Esophagus (tissue), 2 donors: ENCODE measurements at regions not wholly inside any gene's neighbourhood (a gene's known extent, or its start where the extent isn't known, plus 50 kb on each side); places are given as distances from the start of the nearest gene placed in this dataset.
A peak's percentile ranks its signal among the peaks of the same experiment; 100 is the strongest.

Experiments
- H3K27ac ChIP-seq, 2 donors: one replicate each; pipeline ENCODE4 v1.5.1; 2013; ENCODE audit warnings: low read depth in 2 of 2, mild to moderate bottlenecking in 2 of 2, inconsistent platforms in 1 of 2, low read length in 1 of 2, moderate library complexity in 1 of 2
- H3K27me3 ChIP-seq, 2 donors: one replicate each; pipeline ENCODE4 v1.6.1; 2013; ENCODE audit warnings: low read length in 2 of 2, control low read depth in 1 of 2, mild to moderate bottlenecking in 1 of 2; ENCODE audit not compliant: insufficient read depth in 2 of 2, control insufficient read depth in 1 of 2
- H3K36me3 ChIP-seq, 2 donors: one replicate each; pipeline ENCODE4 v1.6.1; 2013; ENCODE audit warnings: low read length in 1 of 2; ENCODE audit not compliant: control insufficient read depth in 2 of 2, insufficient read depth in 2 of 2
- H3K4me1 ChIP-seq, 2 donors: one replicate each; pipeline ENCODE4 v1.6.1; 2013; ENCODE audit warnings: low read length in 1 of 2; ENCODE audit not compliant: control insufficient read depth in 2 of 2, insufficient read depth in 2 of 2
- H3K4me3 ChIP-seq, 2 donors: one replicate each; pipeline ENCODE4 v1.5.1; 2013; ENCODE audit warnings: low read length in 2 of 2, mild to moderate bottlenecking in 2 of 2, low read depth in 1 of 2, moderate library complexity in 1 of 2
- H3K9me3 ChIP-seq, 2 donors: one replicate each; pipeline ENCODE4 v1.6.1; 2013; ENCODE audit warnings: mild to moderate bottlenecking in 2 of 2, low read depth in 1 of 2, low read length in 1 of 2, moderate library complexity in 1 of 2; ENCODE audit not compliant: control insufficient read depth in 2 of 2, insufficient read depth in 1 of 2
- WGBS, 2 donors: extraction: QIAGEN DNeasy Blood & Tissue Kit; methylation state at CpG; one replicate each; pipeline ENCODE4 v1.1.7; 2013; 5-methylcytosine and 5-hydroxymethylcytosine counted together
- donor health status: healthy with polysubstance abuse.
- donor health status: Bipolar disorder and iron deficiency.

GRCh38 chr1:244264163-244264562 is 187.5 kb downstream of the ADSS2 start:
- Histone ChIP-seq H3K36me3 (no peaks in the 10 kb centered on the region), H3K27me3 (no peaks in the 10 kb centered on the region), H3K4me1 (no peaks in the 10 kb centered on the region), H3K4me3 (no peak overlapping the region), H3K9me3 (no peaks in the 10 kb centered on the region), H3K27ac (no peak overlapping the region)
- WGBS, 2 donors: 80 to 89% methylated on average over 3 of the region's 3 CpGs

GRCh38 chr1:244265507-244265906 is 186.2 kb downstream of the ADSS2 start:
- WGBS, 2 donors: 94% methylated on average over 2 of the region's 2 CpGs
- no peaks in the 10 kb centered on the region for H3K27me3 ChIP-seq
- H3K27ac ChIP-seq: no peak overlapping the region
- no peaks in the 10 kb centered on the region for H3K9me3 ChIP-seq
- H3K36me3 ChIP-seq: no peaks in the 10 kb centered on the region
- H3K4me1 ChIP-seq: no peaks in the 10 kb centered on the region
- H3K4me3 ChIP-seq: no peak overlapping the region

- 82 to 90% methylated on average over 15 of the region's 15 CpGs for WGBS, 2 donors
- H3K27ac ChIP-seq: no peak overlapping the region
- no peaks in the 10 kb centered on the region for H3K9me3 ChIP-seq
- no peak overlapping the region for H3K4me3 ChIP-seq
- no peaks in the 10 kb centered on the region for H3K4me1 ChIP-seq
- no peaks in the 10 kb centered on the region for H3K36me3 ChIP-seq
- no peaks in the 10 kb centered on the region for H3K27me3 ChIP-seq
Observed at GRCh38 chr1:244269169-244269568, 182.5 kb downstream of the ADSS2 start.

- Histone ChIP-seq H3K4me1 (no peaks in the 10 kb centered on the region), H3K4me3 (no peak overlapping the region), H3K9me3 (no peaks in the 10 kb centered on the region), H3K36me3 (no peaks in the 10 kb centered on the region), H3K27me3 (no peaks in the 10 kb centered on the region), H3K27ac (no peak overlapping the region)
- WGBS, 2 donors: 93 to 95% methylated on average over 3 of the region's 3 CpGs
Observed at GRCh38 chr1:244271004-244271403, 180.7 kb downstream of the ADSS2 start.

- H3K36me3 ChIP-seq: no peaks in the 10 kb centered on the region
- H3K9me3 ChIP-seq: no peaks in the 10 kb centered on the region
- no peaks in the 10 kb centered on the region for H3K4me1 ChIP-seq
- H3K27me3 ChIP-seq: no peaks in the 10 kb centered on the region
- no peak overlapping the region for H3K27ac ChIP-seq
- 89 to 91% methylated on average over 15 of the region's 15 CpGs for WGBS, 2 donors
- H3K4me3 ChIP-seq: no peak overlapping the region
Observed at GRCh38 chr1:244271691-244272308, 179.9 kb downstream of the ADSS2 start.

GRCh38 chr1:244272471-244273261 is 179.0 kb downstream of the ADSS2 start:
- Histone ChIP-seq H3K4me3 (no peak overlapping the region), H3K27me3 (no peaks in the 10 kb centered on the region), H3K36me3 (no peaks in the 10 kb centered on the region), H3K27ac (no peak overlapping the region), H3K4me1 (no peaks in the 10 kb centered on the region), H3K9me3 (no peaks in the 10 kb centered on the region)
- WGBS, 2 donors: 50 to 58% methylated on average over 9 of the region's 9 CpGs

GRCh38 chr1:244273262-244273844 is 178.4 kb downstream of the ADSS2 start:
- Histone ChIP-seq H3K36me3 (no peaks in the 10 kb centered on the region), H3K9me3 (no peaks in the 10 kb centered on the region), H3K4me1 (no peaks in the 10 kb centered on the region), H3K27ac (peak overlapping the region in 1 of 2 donors; percentile 37), H3K27me3 (no peaks in the 10 kb centered on the region), H3K4me3 (no peak overlapping the region)
- 24 to 34% methylated on average over 8 of the region's 8 CpGs for WGBS, 2 donors

- Histone ChIP-seq H3K27ac (peak overlapping the region in 1 of 2 donors; percentile 37), H3K9me3 (no peaks in the 10 kb centered on the region), H3K36me3 (no peaks in the 10 kb centered on the region), H3K4me3 (no peak overlapping the region), H3K27me3 (no peaks in the 10 kb centered on the region), H3K4me1 (no peaks in the 10 kb centered on the region)
- 28 to 43% methylated on average over 13 of the region's 13 CpGs for WGBS, 2 donors
Observed at GRCh38 chr1:244273845-244274619, 177.7 kb downstream of the ADSS2 start.

- Histone ChIP-seq H3K27me3 (no peaks in the 10 kb centered on the region), H3K36me3 (no peaks in the 10 kb centered on the region), H3K4me1 (no peaks in the 10 kb centered on the region), H3K9me3 (no peaks in the 10 kb centered on the region), H3K4me3 (no peak overlapping the region), H3K27ac (no peak overlapping the region)
- WGBS, 2 donors: 38 to 40% methylated on average over 3 of the region's 3 CpGs
Observed at GRCh38 chr1:244276646-244277045, 175.1 kb downstream of the ADSS2 start.
